Naive thymus-derived CD4-positive, alpha-beta T cell (primary cell): ENCODE measurements at regions not wholly inside any gene's neighbourhood (a gene's known extent, or its start where the extent isn't known, plus 50 kb on each side); places are given as distances from the start of the nearest gene placed in this dataset.

Experiments
- ATAC-seq: fragments of 150-1000 bp; cut with Tn5 transposase; 2 replicates; pipeline ENCODE4 v1.10.0; 2021; ENCODE audit warnings: mild to moderate bottlenecking, moderate library complexity
- CTCF ChIA-PET: fragments of 350-600 bp; sonication (Branson Sonifier 250); formaldehyde crosslinking; loops from one replicate; lab custom pipeline; 2021; ENCODE audit warnings: antibody characterized with exemption; lab: Charles Lee
- POLR2A ChIA-PET: fragments of 350-600 bp; sonication (Branson Sonifier 250); formaldehyde crosslinking; loops from one replicate; lab custom pipeline; 2021; ENCODE audit warnings: antibody characterized with exemption, inconsistent platforms; lab: Charles Lee
- DNase-seq, 9 donors: peaks; one replicate each; pipeline versions ENCODE4 v3.0.0 to v3.0.0-alpha.2; 2020 to 2022; ENCODE audit warnings: mixed read lengths in 1 of 9
- H3K27ac ChIP-seq: one replicate; pipeline ENCODE4 v1.7.0; 2013; ENCODE audit warnings: mild to moderate bottlenecking, low read depth, low read length, moderate library complexity
- H3K27me3 ChIP-seq, 2 donors: one replicate each; pipeline ENCODE4 v1.7.0; 2013; ENCODE audit warnings: low read length in 2 of 2, mild to moderate bottlenecking in 2 of 2, moderate library complexity in 2 of 2; ENCODE audit not compliant: control insufficient read depth in 2 of 2, insufficient read depth in 2 of 2
- H3K36me3 ChIP-seq, 3 experiments: 1 replicate in 2 of 3; 2 replicates in 1 of 3; pipeline ENCODE4 v1.7.0; 2013; ENCODE audit warnings: low read length in 3 of 3, mild to moderate bottlenecking in 3 of 3, moderate library complexity in 1 of 3; ENCODE audit not compliant: insufficient read depth in 3 of 3, control insufficient read depth in 2 of 3
- H3K4me1 ChIP-seq, 2 donors: one replicate each; pipeline ENCODE4 v1.7.0; 2013; ENCODE audit warnings: low read length in 2 of 2, mild to moderate bottlenecking in 2 of 2, moderate library complexity in 1 of 2; ENCODE audit not compliant: control insufficient read depth in 2 of 2, insufficient read depth in 2 of 2
- H3K4me3 ChIP-seq: 2 replicates; pipeline ENCODE4 v1.7.0; 2013; ENCODE audit warnings: mild to moderate bottlenecking, low read length
- H3K9me3 ChIP-seq, 3 experiments: 1 replicate in 2 of 3; 2 replicates in 1 of 3; pipeline ENCODE4 v1.7.0; 2013; ENCODE audit warnings: low read length in 3 of 3; ENCODE audit not compliant: control insufficient read depth in 2 of 3
- H3K27ac Mint-ChIP-seq, 9 donors: one replicate each; pipeline ENCODE4 v1.8.0; 2020 to 2022; ENCODE audit warnings: mixed read lengths in 9 of 9, mild to moderate bottlenecking in 8 of 9, moderate library complexity in 5 of 9, inconsistent platforms in 2 of 9
- H3K27me3 Mint-ChIP-seq, 5 donors: one replicate each; pipeline ENCODE4 v1.8.0; 2021 to 2022; ENCODE audit warnings: mixed read lengths in 5 of 5, mild to moderate bottlenecking in 1 of 5
- H3K36me3 Mint-ChIP-seq, 5 donors: one replicate each; pipeline ENCODE4 v1.8.0; 2020 to 2022; ENCODE audit warnings: mixed read lengths in 5 of 5, mild to moderate bottlenecking in 3 of 5, inconsistent platforms in 1 of 5
- H3K4me1 Mint-ChIP-seq, 7 donors: one replicate each; pipeline ENCODE4 v1.8.0; 2020 to 2022; ENCODE audit warnings: mixed read lengths in 7 of 7, mild to moderate bottlenecking in 3 of 7, inconsistent platforms in 1 of 7
- H3K4me3 Mint-ChIP-seq, 10 donors: one replicate each; pipeline ENCODE4 v1.8.0; 2020 to 2022; ENCODE audit warnings: mild to moderate bottlenecking in 10 of 10, mixed read lengths in 10 of 10, moderate library complexity in 6 of 10, inconsistent platforms in 2 of 10
- H3K9me3 Mint-ChIP-seq, 11 donors: one replicate each; pipeline ENCODE4 v1.8.0; 2020 to 2022; ENCODE audit warnings: mixed read lengths in 11 of 11, mild to moderate bottlenecking in 4 of 11, inconsistent platforms in 1 of 11, moderate library complexity in 1 of 11
- intact Hi-C, 2 donors: fragments of 100-400 bp; cut with micrococcal nuclease; formaldehyde crosslinking; loops; one replicate each; pipeline ENCODE4 v1.15.1; 2023

- POLR2A ChIA-PET, result no interaction called here
- H3K27ac Mint-ChIP-seq, result peak overlapping the region in 1 of 9 donors; percentile 51
- intact Hi-C loops, result no loop called here
These were observed 420.7 kb upstream of the MYT1L start for GRCh38 chr2:2751715-2752315.

GRCh38 chr2:2750867-2751714 lies 420.0 kb upstream of the MYT1L start:
- ChIA-PET POLR2A (no interaction called here), CTCF (no interaction called here)
- Histone ChIP-seq H3K27me3 (no peaks in the 10 kb centered on the region), H3K4me1 (no peaks in the 10 kb centered on the region), H3K9me3 (peaks cover 0 to 19% (median 0%) of the 10 kb centered on the region in 3 experiments), H3K36me3 (no peaks in the 10 kb centered on the region), H3K27ac (no peak overlapping the region), H3K4me3 (no peak overlapping the region)
- H3K36me3 Mint-ChIP-seq, result peaks cover 0 to 4% (median 0%) of the 10 kb centered on the region in 5 donors
- peaks cover 0 to 37% (median 15%) of the 10 kb centered on the region in 11 donors for H3K9me3 Mint-ChIP-seq
- intact Hi-C loops, result no loop called here
- ATAC-seq (no peak), DNase-seq (no peak)
- no peaks in the 10 kb centered on the region for H3K4me1 Mint-ChIP-seq
- H3K27me3 Mint-ChIP-seq, result peaks cover 0 to 13% (median 0%) of the 10 kb centered on the region in 5 donors
- H3K27ac Mint-ChIP-seq, result peak overlapping the region in 1 of 9 donors; percentile 51
- no peak overlapping the region for H3K4me3 Mint-ChIP-seq

More at GRCh38 chr2:2751715-2752315, 420.7 kb upstream of the MYT1L start:
- Mint-ChIP-seq H3K9me3 (peaks cover 0 to 37% (median 15%) of the 10 kb centered on the region in 11 donors), H3K27me3 (peaks cover 0 to 9% (median 0%) of the 10 kb centered on the region in 5 donors), H3K36me3 (peaks cover 0 to 4% (median 0%) of the 10 kb centered on the region in 5 donors), H3K4me1 (no peaks in the 10 kb centered on the region), H3K4me3 (no peak overlapping the region)
- Histone ChIP-seq H3K36me3 (no peaks in the 10 kb centered on the region), H3K9me3 (peaks cover 0 to 19% (median 0%) of the 10 kb centered on the region in 3 experiments), H3K4me1 (no peaks in the 10 kb centered on the region), H3K27me3 (no peaks in the 10 kb centered on the region), H3K4me3 (no peak overlapping the region), H3K27ac (no peak overlapping the region)
- no peak for DNase-seq
- CTCF ChIA-PET, result no interaction called here
- ATAC-seq, result no peak

- H3K9me3 Mint-ChIP-seq, result peaks cover 0 to 22% (median 12%) of the 10 kb centered on the region in 11 donors
- no peak for ATAC-seq
- no peak for DNase-seq
- Histone ChIP-seq H3K27me3 (no peaks in the 10 kb centered on the region), H3K4me1 (no peaks in the 10 kb centered on the region), H3K4me3 (no peak overlapping the region), H3K9me3 (peaks cover 0 to 9% (median 0%) of the 10 kb centered on the region in 3 experiments), H3K36me3 (no peaks in the 10 kb centered on the region), H3K27ac (no peak overlapping the region)
- ChIA-PET CTCF (no interaction called here), POLR2A (no interaction called here)
- H3K27me3 Mint-ChIP-seq, result peaks cover 0 to 14% (median 0%) of the 10 kb centered on the region in 5 donors
- no peaks in the 10 kb centered on the region for H3K4me1 Mint-ChIP-seq
- H3K4me3 Mint-ChIP-seq, result no peak overlapping the region
- H3K36me3 Mint-ChIP-seq, result peaks cover 0 to 4% (median 0%) of the 10 kb centered on the region in 5 donors
- intact Hi-C loops, result no loop called here
- H3K27ac Mint-ChIP-seq, result no peak overlapping the region
These were observed 418.1 kb upstream of the MYT1L start for GRCh38 chr2:2749206-2749598.

GRCh38 chr2:2748399-2749205 lies 417.5 kb upstream of the MYT1L start:
- Mint-ChIP-seq H3K4me3 (no peak overlapping the region), H3K36me3 (peaks cover 0 to 4% (median 0%) of the 10 kb centered on the region in 5 donors), H3K9me3 (peaks cover 0 to 19% (median 8%) of the 10 kb centered on the region in 11 donors), H3K27ac (no peak overlapping the region), H3K4me1 (no peaks in the 10 kb centered on the region), H3K27me3 (peaks cover 0 to 14% (median 0%) of the 10 kb centered on the region in 5 donors)
- intact Hi-C loops, result no loop called here
- no peaks in the 10 kb centered on the region for H3K4me1 ChIP-seq
- H3K4me3 ChIP-seq, result no peak overlapping the region
- ATAC-seq (no peak), DNase-seq (no peak)
- no peaks in the 10 kb centered on the region for H3K27me3 ChIP-seq
- peaks cover 0 to 3% (median 0%) of the 10 kb centered on the region in 3 experiments for H3K9me3 ChIP-seq
- no peak overlapping the region for H3K27ac ChIP-seq
- POLR2A ChIA-PET, result no interaction called here
- CTCF ChIA-PET, result no interaction called here
- no peaks in the 10 kb centered on the region for H3K36me3 ChIP-seq

- intact Hi-C loops, result no loop called here
- CTCF ChIA-PET, result no interaction called here
- Mint-ChIP-seq H3K9me3 (peaks cover 0 to 14% (median 3%) of the 10 kb centered on the region in 11 donors), H3K36me3 (peaks cover 0 to 1% (median 0%) of the 10 kb centered on the region in 5 donors), H3K27me3 (peaks cover 0 to 14% (median 0%) of the 10 kb centered on the region in 5 donors), H3K27ac (no peak overlapping the region), H3K4me1 (no peaks in the 10 kb centered on the region), H3K4me3 (no peak overlapping the region)
- Histone ChIP-seq H3K27me3 (no peaks in the 10 kb centered on the region), H3K9me3 (no peaks in the 10 kb centered on the region), H3K4me1 (no peaks in the 10 kb centered on the region), H3K27ac (no peak overlapping the region), H3K36me3 (no peaks in the 10 kb centered on the region), H3K4me3 (no peak overlapping the region)
- ATAC-seq (no peak), DNase-seq (no peak)
- POLR2A ChIA-PET, result no interaction called here
These were observed 416.8 kb upstream of the MYT1L start for GRCh38 chr2:2747797-2748301.

GRCh38 chr2:2746731-2747130 lies 415.7 kb upstream of the MYT1L start:
- ChIA-PET POLR2A (no interaction called here), CTCF (no interaction called here)
- Mint-ChIP-seq H3K27ac (no peak overlapping the region), H3K9me3 (peaks cover 0 to 11% (median 0%) of the 10 kb centered on the region in 11 donors), H3K27me3 (peaks cover 0 to 14% (median 0%) of the 10 kb centered on the region in 5 donors), H3K4me1 (no peaks in the 10 kb centered on the region), H3K36me3 (no peaks in the 10 kb centered on the region), H3K4me3 (no peak overlapping the region)
- Histone ChIP-seq H3K4me1 (no peaks in the 10 kb centered on the region), H3K27me3 (no peaks in the 10 kb centered on the region), H3K27ac (no peak overlapping the region), H3K9me3 (no peaks in the 10 kb centered on the region), H3K4me3 (no peak overlapping the region), H3K36me3 (no peaks in the 10 kb centered on the region)
- no peak for DNase-seq
- intact Hi-C loops, result no loop called here
- ATAC-seq, result no peak
